ENCODE measurements at regions not wholly inside any gene's neighbourhood (a gene's known extent, or its start where the extent isn't known, plus 50 kb on each side); places are given as distances from the start of the nearest gene placed in this dataset.

DNA sequence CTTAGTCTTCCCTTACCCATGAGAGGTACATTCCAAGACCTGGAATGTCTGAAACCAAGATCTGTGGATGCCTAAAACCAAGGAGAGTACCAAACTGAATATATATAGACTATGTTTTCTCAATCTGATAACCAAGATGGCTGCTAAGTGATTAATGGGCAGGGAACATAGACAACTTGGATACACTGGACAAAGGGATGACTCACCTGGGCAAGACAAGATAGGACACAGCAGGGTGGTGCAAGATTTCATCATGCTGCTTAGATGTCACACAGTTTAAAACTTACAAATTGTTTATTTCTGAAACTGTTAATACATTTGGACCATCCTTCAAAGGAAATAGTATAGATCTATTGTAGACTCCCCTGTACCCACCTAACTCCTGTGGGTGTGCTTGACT, 130.9 kb downstream of the HTR1A start:
- peaks cover 12% of the 10 kb centered on the region for H3K4me1 Mint-ChIP-seq
- DNase-seq (ENCODE audit: low spot score) (no peak), ATAC-seq (no peak)
- H3K36me3 Mint-ChIP-seq = no peaks in the 10 kb centered on the region
- POLR2A ChIA-PET = no interaction called here
- TF ChIP-seq FOXK1 (CRISPR knock-in tag; IDR thresholded peaks at IDR 0.05) = no peak
- no peak for TF ChIP-seq CREB1 (CRISPR knock-in tag; IDR thresholded peaks at IDR 0.05)
- no peak for TF ChIP-seq ATF1 (CRISPR knock-in tag; IDR thresholded peaks at IDR 0.05)
- TF ChIP-seq FOXP1 (CRISPR knock-in tag; IDR thresholded peaks at IDR 0.05; ENCODE audit: borderline replicate concordance) = no peak
- no peak for TF ChIP-seq SOX15 (CRISPR knock-in tag; IDR thresholded peaks at IDR 0.05)
- TF ChIP-seq MLX (CRISPR knock-in tag; IDR thresholded peaks at IDR 0.05) = no peak
- TF ChIP-seq NFYB (CRISPR knock-in tag; conservative IDR thresholded peaks at IDR 0.05; ENCODE audit: low read depth) = no peak
- TF ChIP-seq, protein P1, sequence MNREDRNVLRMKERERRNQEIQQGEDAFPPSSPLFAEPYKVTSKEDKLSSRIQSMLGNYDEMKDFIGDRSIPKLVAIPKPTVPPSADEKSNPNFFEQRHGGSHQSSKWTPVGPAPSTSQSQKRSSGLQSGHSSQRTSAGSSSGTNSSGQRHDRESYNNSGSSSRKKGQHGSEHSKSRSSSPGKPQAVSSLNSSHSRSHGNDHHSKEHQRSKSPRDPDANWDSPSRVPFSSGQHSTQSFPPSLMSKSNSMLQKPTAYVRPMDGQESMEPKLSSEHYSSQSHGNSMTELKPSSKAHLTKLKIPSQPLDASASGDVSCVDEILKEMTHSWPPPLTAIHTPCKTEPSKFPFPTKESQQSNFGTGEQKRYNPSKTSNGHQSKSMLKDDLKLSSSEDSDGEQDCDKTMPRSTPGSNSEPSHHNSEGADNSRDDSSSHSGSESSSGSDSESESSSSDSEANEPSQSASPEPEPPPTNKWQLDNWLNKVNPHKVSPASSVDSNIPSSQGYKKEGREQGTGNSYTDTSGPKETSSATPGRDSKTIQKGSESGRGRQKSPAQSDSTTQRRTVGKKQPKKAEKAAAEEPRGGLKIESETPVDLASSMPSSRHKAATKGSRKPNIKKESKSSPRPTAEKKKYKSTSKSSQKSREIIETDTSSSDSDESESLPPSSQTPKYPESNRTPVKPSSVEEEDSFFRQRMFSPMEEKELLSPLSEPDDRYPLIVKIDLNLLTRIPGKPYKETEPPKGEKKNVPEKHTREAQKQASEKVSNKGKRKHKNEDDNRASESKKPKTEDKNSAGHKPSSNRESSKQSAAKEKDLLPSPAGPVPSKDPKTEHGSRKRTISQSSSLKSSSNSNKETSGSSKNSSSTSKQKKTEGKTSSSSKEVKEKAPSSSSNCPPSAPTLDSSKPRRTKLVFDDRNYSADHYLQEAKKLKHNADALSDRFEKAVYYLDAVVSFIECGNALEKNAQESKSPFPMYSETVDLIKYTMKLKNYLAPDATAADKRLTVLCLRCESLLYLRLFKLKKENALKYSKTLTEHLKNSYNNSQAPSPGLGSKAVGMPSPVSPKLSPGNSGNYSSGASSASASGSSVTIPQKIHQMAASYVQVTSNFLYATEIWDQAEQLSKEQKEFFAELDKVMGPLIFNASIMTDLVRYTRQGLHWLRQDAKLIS (CRISPR knock-in tag; IDR thresholded peaks at IDR 0.05; ENCODE audit: borderline replicate concordance) = no peak
- TF ChIP-seq ATF3 (CRISPR knock-in tag; conservative IDR thresholded peaks at IDR 0.05) = no peak
- no peak for TF ChIP-seq NFE2L1 (CRISPR knock-in tag; IDR thresholded peaks at IDR 0.05)
- TF ChIP-seq, protein P2, sequence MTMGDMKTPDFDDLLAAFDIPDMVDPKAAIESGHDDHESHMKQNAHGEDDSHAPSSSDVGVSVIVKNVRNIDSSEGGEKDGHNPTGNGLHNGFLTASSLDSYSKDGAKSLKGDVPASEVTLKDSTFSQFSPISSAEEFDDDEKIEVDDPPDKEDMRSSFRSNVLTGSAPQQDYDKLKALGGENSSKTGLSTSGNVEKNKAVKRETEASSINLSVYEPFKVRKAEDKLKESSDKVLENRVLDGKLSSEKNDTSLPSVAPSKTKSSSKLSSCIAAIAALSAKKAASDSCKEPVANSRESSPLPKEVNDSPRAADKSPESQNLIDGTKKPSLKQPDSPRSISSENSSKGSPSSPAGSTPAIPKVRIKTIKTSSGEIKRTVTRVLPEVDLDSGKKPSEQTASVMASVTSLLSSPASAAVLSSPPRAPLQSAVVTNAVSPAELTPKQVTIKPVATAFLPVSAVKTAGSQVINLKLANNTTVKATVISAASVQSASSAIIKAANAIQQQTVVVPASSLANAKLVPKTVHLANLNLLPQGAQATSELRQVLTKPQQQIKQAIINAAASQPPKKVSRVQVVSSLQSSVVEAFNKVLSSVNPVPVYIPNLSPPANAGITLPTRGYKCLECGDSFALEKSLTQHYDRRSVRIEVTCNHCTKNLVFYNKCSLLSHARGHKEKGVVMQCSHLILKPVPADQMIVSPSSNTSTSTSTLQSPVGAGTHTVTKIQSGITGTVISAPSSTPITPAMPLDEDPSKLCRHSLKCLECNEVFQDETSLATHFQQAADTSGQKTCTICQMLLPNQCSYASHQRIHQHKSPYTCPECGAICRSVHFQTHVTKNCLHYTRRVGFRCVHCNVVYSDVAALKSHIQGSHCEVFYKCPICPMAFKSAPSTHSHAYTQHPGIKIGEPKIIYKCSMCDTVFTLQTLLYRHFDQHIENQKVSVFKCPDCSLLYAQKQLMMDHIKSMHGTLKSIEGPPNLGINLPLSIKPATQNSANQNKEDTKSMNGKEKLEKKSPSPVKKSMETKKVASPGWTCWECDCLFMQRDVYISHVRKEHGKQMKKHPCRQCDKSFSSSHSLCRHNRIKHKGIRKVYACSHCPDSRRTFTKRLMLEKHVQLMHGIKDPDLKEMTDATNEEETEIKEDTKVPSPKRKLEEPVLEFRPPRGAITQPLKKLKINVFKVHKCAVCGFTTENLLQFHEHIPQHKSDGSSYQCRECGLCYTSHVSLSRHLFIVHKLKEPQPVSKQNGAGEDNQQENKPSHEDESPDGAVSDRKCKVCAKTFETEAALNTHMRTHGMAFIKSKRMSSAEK (CRISPR knock-in tag; IDR thresholded peaks at IDR 0.05; ENCODE audit: borderline replicate concordance) = no peak
- TF ChIP-seq, protein P3, sequence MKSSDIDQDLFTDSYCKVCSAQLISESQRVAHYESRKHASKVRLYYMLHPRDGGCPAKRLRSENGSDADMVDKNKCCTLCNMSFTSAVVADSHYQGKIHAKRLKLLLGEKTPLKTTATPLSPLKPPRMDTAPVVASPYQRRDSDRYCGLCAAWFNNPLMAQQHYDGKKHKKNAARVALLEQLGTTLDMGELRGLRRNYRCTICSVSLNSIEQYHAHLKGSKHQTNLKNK (CRISPR knock-in tag; IDR thresholded peaks at IDR 0.05) = no peak
- no peak for TF ChIP-seq TCF7 (CRISPR knock-in tag; IDR thresholded peaks at IDR 0.05; ENCODE audit: low read depth)
- TF ChIP-seq SMAD3 (CRISPR knock-in tag; IDR thresholded peaks at IDR 0.05; ENCODE audit: borderline replicate concordance) = no peak
- no peak for TF ChIP-seq NR2C2 (CRISPR knock-in tag; IDR thresholded peaks at IDR 0.05)
- TF ChIP-seq RORB (CRISPR knock-in tag; IDR thresholded peaks at IDR 0.05) = no peak
- no peak overlapping the region for H3K4me3 Mint-ChIP-seq
- H3K9me3 Mint-ChIP-seq = 0 out of 2 replicates have a peak, but pooled peaks cover 5% of the 10 kb centered on the region
- CTCF ChIA-PET = interaction anchor here (0.6 kb wide), 1 partner anchor 706 kb away, joined by 3 read pairs; no protein-coding TSS in a partner anchor
- no peaks in the 10 kb centered on the region for H3K27me3 Mint-ChIP-seq (ENCODE audit: low read depth)
- H3K27ac Mint-ChIP-seq = no peak overlapping the region; the same call in 1 of the 2 replicates

DNA sequence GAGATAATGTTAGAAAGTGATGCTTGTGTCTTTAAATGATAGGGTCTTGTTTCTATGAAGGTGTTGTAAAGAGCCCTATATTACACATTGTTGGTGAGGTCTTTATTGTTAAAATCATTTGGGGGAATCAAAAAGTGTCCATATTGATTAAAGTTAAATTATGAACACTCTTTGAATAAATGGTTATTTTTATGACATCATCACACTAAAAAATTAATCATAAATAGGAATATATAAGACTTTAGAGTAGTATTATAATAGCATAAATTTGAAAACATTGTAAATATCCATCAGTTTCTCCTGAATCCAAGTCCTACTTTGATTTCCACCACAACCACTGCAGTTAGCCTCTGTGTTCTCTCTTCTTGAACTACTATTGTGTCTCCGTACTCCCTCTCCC, 136.3 kb downstream of the HTR1A start:
- Mint-ChIP-seq H3K4me1 (no peaks in the 10 kb centered on the region), H3K27ac (no peak overlapping the region), H3K27me3 (ENCODE audit: low read depth) (no peaks in the 10 kb centered on the region), H3K36me3 (no peaks in the 10 kb centered on the region), H3K4me3 (no peak overlapping the region), H3K9me3 (no peaks in the 10 kb centered on the region)
- ChIA-PET POLR2A (no interaction called here), CTCF (no interaction called here)
- DNase-seq (ENCODE audit: low spot score) = no peak
- no peak for ATAC-seq
- TF ChIP-seq IRF2 (CRISPR knock-in tag; IDR thresholded peaks at IDR 0.05; ENCODE audit: borderline replicate concordance, low read depth) = no peak
- TF ChIP-seq ATF1 (CRISPR knock-in tag; IDR thresholded peaks at IDR 0.05) = no peak
- no peak for TF ChIP-seq NFYB (CRISPR knock-in tag; conservative IDR thresholded peaks at IDR 0.05; ENCODE audit: low read depth)
- TF ChIP-seq USF2 (CRISPR knock-in tag; IDR thresholded peaks at IDR 0.05) = no peak
- TF ChIP-seq, protein P4, sequence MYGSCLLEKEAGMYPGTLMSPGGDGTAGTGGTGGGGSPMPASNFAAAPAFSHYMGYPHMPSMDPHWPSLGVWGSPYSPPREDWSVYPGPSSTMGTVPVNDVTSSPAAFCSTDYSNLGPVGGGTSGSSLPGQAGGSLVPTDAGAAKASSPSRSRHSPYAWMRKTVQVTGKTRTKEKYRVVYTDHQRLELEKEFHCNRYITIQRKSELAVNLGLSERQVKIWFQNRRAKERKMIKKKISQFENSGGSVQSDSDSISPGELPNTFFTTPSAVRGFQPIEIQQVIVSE (CRISPR knock-in tag; IDR thresholded peaks at IDR 0.05; ENCODE audit: borderline replicate concordance) = no peak
- no peak for TF ChIP-seq SMAD3 (CRISPR knock-in tag; IDR thresholded peaks at IDR 0.05; ENCODE audit: borderline replicate concordance)
- TF ChIP-seq FOXJ3 (CRISPR knock-in tag; IDR thresholded peaks at IDR 0.05; ENCODE audit: borderline replicate concordance) = no peak
- TF ChIP-seq, protein P5, sequence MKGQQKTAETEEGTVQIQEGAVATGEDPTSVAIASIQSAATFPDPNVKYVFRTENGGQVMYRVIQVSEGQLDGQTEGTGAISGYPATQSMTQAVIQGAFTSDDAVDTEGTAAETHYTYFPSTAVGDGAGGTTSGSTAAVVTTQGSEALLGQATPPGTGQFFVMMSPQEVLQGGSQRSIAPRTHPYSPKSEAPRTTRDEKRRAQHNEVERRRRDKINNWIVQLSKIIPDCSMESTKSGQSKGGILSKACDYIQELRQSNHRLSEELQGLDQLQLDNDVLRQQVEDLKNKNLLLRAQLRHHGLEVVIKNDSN (CRISPR knock-in tag; IDR thresholded peaks at IDR 0.05) = no peak
- TF ChIP-seq, protein P6, sequence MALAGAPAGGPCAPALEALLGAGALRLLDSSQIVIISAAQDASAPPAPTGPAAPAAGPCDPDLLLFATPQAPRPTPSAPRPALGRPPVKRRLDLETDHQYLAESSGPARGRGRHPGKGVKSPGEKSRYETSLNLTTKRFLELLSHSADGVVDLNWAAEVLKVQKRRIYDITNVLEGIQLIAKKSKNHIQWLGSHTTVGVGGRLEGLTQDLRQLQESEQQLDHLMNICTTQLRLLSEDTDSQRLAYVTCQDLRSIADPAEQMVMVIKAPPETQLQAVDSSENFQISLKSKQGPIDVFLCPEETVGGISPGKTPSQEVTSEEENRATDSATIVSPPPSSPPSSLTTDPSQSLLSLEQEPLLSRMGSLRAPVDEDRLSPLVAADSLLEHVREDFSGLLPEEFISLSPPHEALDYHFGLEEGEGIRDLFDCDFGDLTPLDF (CRISPR knock-in tag; IDR thresholded peaks at IDR 0.05) = no peak
